A549 (cell line): ENCODE measurements at regions not wholly inside any gene's neighbourhood (a gene's known extent, or its start where the extent isn't known, plus 50 kb on each side); places are given as distances from the start of the nearest gene placed in this dataset.

Experiments
- CEBPB ChIP-seq, 2 experiments: fragments of >200 bp in 1 of 2; sonication (Bioruptor Twin) in 1 of 2; formaldehyde crosslinking in 1 of 2; IDR thresholded peaks; 2 replicates each; pipeline ENCODE4 v1.6.1; 2012 to 2016
- ESRRA ChIP-seq: fragments of 150-350 bp; IDR thresholded peaks from 2 replicates; pipeline ENCODE4 v1.6.1; 2014; ENCODE audit warnings: mild to moderate bottlenecking, low read length, borderline replicate concordance
- FOSL2 ChIP-seq, 2 experiments: fragments of 450-650 bp in 1 of 2; fragments of >200 bp in 1 of 2; sonication (Bioruptor Twin) in 1 of 2; formaldehyde crosslinking; IDR thresholded peaks; 2 replicates each; pipeline versions ENCODE4 v1.5.0 to v1.6.1; 2016 to 2020; ENCODE audit warnings: mild to moderate bottlenecking in 1 of 2, moderate library complexity in 1 of 2
- JUN ChIP-seq, 2 experiments: fragments of >200 bp; sonication (Bioruptor Twin); formaldehyde crosslinking; IDR thresholded peaks; 2 replicates in 1 of 2; 3 replicates in 1 of 2; pipeline ENCODE4 v1.6.1; 2016 to 2017
- KDM1A ChIP-seq: fragments of 200-600 bp; sonication (generic); IDR thresholded peaks from 2 replicates; pipeline ENCODE4 v1.6.1; 2016; ENCODE audit warnings: low read depth, mild to moderate bottlenecking
- MAFK ChIP-seq: fragments of 450-650 bp; IDR thresholded peaks from 2 replicates; pipeline ENCODE4 v1.6.1; 2014; ENCODE audit not compliant: partially characterized antibody
- MYC ChIP-seq: IDR thresholded peaks from 2 replicates; pipeline ENCODE4 v1.6.1; 2012; ENCODE audit warnings: mild to moderate bottlenecking, inconsistent platforms, low read length, improper control_type of control experiment, borderline replicate concordance
- POLR2A ChIP-seq: IDR thresholded peaks from 2 replicates; pipeline ENCODE4 v1.6.1; 2012; ENCODE audit warnings: mild to moderate bottlenecking, low read length
- TP53 ChIP-seq: fragments of 250-450 bp; sonication (Bioruptor Pico); IDR thresholded peaks from 2 replicates; pipeline ENCODE4 v1.5.0; 2021; ENCODE audit warnings: mild to moderate bottlenecking, moderate library complexity
- ZC3H11A ChIP-seq: fragments of 450-650 bp; IDR thresholded peaks from 2 replicates; pipeline ENCODE4 v1.6.1; 2014; ENCODE audit warnings: antibody characterized with exemption, mild to moderate bottlenecking
- TF ChIP-seq, protein P1 (sequence below): fragments of 200-600 bp; sonication (generic); IDR thresholded peaks from 2 replicates; pipeline ENCODE4 v1.6.1; 2016; ENCODE audit warnings: antibody characterized with exemption, mild to moderate bottlenecking, moderate library complexity
- TF ChIP-seq, protein P2 (sequence below): fragments of 450-650 bp; IDR thresholded peaks from 2 replicates; pipeline ENCODE4 v1.6.1; 2014; ENCODE audit warnings: antibody characterized with exemption
- TF ChIP-seq, protein P3 (sequence below): fragments of >200 bp; sonication (Bioruptor Twin); formaldehyde crosslinking; IDR thresholded peaks from 3 replicates; pipeline ENCODE4 v1.5.1; 2016
- TF ChIP-seq, protein P4 (sequence below): fragments of 150-350 bp; IDR thresholded peaks from 2 replicates; pipeline ENCODE4 v1.6.1; 2014; ENCODE audit warnings: low read depth, mild to moderate bottlenecking, low read length

DNA sequence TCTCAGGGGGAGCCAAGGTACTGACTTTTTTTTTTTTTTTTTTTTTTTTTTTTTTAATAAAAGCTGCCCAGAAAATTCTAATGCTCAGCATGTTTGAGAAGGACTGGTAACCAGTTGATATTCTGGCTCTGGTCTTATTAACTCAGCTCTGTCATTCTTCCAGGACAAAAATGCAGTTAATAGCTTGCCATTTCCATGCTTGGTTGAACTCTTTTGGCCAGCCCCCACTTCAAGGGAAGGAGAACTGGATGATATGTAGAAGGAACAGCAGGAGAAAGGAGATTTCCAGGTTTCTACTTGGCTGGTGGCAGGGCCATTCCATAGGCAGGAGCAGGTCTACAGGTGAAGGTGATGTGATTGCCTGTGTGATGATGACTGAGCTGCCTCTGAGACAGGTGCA lies 59.2 kb upstream of the TANC2 start:
- TF ChIP-seq CEBPB (IDR thresholded peaks at IDR 0.05) (no peak), ESRRA (no peak), FOSL2 (IDR thresholded peaks at IDR 0.05) (no peak), FOSL2 (CRISPR knock-in tag; IDR thresholded peaks at IDR 0.05) (no peak), POLR2A (no peak), TP53 (no peak), MYC (no peak), ZC3H11A (no peak), MAFK (no peak), JUN (IDR thresholded peaks at IDR 0.05) (no peak), KDM1A (no peak)
- TF ChIP-seq, protein P1, sequence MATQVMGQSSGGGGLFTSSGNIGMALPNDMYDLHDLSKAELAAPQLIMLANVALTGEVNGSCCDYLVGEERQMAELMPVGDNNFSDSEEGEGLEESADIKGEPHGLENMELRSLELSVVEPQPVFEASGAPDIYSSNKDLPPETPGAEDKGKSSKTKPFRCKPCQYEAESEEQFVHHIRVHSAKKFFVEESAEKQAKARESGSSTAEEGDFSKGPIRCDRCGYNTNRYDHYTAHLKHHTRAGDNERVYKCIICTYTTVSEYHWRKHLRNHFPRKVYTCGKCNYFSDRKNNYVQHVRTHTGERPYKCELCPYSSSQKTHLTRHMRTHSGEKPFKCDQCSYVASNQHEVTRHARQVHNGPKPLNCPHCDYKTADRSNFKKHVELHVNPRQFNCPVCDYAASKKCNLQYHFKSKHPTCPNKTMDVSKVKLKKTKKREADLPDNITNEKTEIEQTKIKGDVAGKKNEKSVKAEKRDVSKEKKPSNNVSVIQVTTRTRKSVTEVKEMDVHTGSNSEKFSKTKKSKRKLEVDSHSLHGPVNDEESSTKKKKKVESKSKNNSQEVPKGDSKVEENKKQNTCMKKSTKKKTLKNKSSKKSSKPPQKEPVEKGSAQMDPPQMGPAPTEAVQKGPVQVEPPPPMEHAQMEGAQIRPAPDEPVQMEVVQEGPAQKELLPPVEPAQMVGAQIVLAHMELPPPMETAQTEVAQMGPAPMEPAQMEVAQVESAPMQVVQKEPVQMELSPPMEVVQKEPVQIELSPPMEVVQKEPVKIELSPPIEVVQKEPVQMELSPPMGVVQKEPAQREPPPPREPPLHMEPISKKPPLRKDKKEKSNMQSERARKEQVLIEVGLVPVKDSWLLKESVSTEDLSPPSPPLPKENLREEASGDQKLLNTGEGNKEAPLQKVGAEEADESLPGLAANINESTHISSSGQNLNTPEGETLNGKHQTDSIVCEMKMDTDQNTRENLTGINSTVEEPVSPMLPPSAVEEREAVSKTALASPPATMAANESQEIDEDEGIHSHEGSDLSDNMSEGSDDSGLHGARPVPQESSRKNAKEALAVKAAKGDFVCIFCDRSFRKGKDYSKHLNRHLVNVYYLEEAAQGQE, result no peak
- TF ChIP-seq, protein P2, sequence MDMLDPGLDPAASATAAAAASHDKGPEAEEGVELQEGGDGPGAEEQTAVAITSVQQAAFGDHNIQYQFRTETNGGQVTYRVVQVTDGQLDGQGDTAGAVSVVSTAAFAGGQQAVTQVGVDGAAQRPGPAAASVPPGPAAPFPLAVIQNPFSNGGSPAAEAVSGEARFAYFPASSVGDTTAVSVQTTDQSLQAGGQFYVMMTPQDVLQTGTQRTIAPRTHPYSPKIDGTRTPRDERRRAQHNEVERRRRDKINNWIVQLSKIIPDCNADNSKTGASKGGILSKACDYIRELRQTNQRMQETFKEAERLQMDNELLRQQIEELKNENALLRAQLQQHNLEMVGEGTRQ, result no peak
- TF ChIP-seq, protein P3, sequence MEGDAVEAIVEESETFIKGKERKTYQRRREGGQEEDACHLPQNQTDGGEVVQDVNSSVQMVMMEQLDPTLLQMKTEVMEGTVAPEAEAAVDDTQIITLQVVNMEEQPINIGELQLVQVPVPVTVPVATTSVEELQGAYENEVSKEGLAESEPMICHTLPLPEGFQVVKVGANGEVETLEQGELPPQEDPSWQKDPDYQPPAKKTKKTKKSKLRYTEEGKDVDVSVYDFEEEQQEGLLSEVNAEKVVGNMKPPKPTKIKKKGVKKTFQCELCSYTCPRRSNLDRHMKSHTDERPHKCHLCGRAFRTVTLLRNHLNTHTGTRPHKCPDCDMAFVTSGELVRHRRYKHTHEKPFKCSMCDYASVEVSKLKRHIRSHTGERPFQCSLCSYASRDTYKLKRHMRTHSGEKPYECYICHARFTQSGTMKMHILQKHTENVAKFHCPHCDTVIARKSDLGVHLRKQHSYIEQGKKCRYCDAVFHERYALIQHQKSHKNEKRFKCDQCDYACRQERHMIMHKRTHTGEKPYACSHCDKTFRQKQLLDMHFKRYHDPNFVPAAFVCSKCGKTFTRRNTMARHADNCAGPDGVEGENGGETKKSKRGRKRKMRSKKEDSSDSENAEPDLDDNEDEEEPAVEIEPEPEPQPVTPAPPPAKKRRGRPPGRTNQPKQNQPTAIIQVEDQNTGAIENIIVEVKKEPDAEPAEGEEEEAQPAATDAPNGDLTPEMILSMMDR, result no peak
- TF ChIP-seq, protein P4, sequence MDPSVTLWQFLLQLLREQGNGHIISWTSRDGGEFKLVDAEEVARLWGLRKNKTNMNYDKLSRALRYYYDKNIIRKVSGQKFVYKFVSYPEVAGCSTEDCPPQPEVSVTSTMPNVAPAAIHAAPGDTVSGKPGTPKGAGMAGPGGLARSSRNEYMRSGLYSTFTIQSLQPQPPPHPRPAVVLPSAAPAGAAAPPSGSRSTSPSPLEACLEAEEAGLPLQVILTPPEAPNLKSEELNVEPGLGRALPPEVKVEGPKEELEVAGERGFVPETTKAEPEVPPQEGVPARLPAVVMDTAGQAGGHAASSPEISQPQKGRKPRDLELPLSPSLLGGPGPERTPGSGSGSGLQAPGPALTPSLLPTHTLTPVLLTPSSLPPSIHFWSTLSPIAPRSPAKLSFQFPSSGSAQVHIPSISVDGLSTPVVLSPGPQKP, result no peak
